Brain microvascular endothelial cell (primary cell): ENCODE measurements at regions not wholly inside any gene's neighbourhood (a gene's known extent, or its start where the extent isn't known, plus 50 kb on each side); places are given as distances from the start of the nearest gene placed in this dataset.

Experiments
- DNase-seq: peaks from one replicate; pipeline ENCODE4 v3.0.0-alpha.2; 2020
- H3K27ac ChIP-seq: fragments of 250-450 bp; sonication (Bioruptor Pico); 2 replicates; pipeline ENCODE4 v1.5.1; 2020; ENCODE audit warnings: mild to moderate bottlenecking, moderate library complexity
- H3K27me3 ChIP-seq: fragments of 250-450 bp; sonication (Bioruptor Pico); replicated peaks from 2 replicates; pipeline ENCODE4 v1.5.1; 2020; ENCODE audit warnings: mild to moderate bottlenecking
- H3K36me3 ChIP-seq: fragments of 250-450 bp; sonication (Bioruptor Pico); replicated peaks from 2 replicates; pipeline ENCODE4 v1.5.1; 2020; ENCODE audit warnings: mild to moderate bottlenecking
- H3K4me3 ChIP-seq: 2 replicates; pipeline ENCODE4 v1.5.1; 2011; ENCODE audit warnings: low read depth, mild to moderate bottlenecking, control low read depth, low read length, moderate library complexity
- CTCF ChIP-seq: IDR thresholded peaks from 2 replicates; pipeline ENCODE4 v1.5.1; 2011; ENCODE audit warnings: low read depth, mild to moderate bottlenecking, moderate library complexity, low read length, control low read depth, inconsistent platforms; ENCODE audit errors: missing control alignments
- in situ Hi-C: cut with HindIII; loops from 2 replicates; pipeline ENCODE4 v1.10.0; 2017; ENCODE audit warnings: low sequenced_read_pairs, low pct_ligation_motif_present

GRCh38 chr19:31902821-31903220 lies 442.6 kb upstream of the ZNF507 start:
- Histone ChIP-seq H3K36me3 (no peaks in the 10 kb centered on the region), H3K27ac (no peak overlapping the region), H3K27me3 (no peaks in the 10 kb centered on the region), H3K4me3 (no peak overlapping the region)
- no peak for DNase-seq
- TF ChIP-seq CTCF = no peak
- in situ Hi-C loops = no loop called here

GRCh38 chr19:31903979-31904378 lies 441.4 kb upstream of the ZNF507 start:
- TF ChIP-seq CTCF = no peak
- Histone ChIP-seq H3K36me3 (no peaks in the 10 kb centered on the region), H3K27me3 (no peaks in the 10 kb centered on the region), H3K4me3 (no peak overlapping the region), H3K27ac (no peak overlapping the region)
- DNase-seq = no peak
- in situ Hi-C loops = no loop called here

GRCh38 chr19:31906111-31906871 lies 439.1 kb upstream of the ZNF507 start:
- no peak overlapping the region for H3K4me3 ChIP-seq
- no peaks in the 10 kb centered on the region for H3K36me3 ChIP-seq
- no peak for DNase-seq
- no peak overlapping the region for H3K27ac ChIP-seq
- no peaks in the 10 kb centered on the region for H3K27me3 ChIP-seq
- no peak for TF ChIP-seq CTCF
- in situ Hi-C loops = no loop called here

DNA sequence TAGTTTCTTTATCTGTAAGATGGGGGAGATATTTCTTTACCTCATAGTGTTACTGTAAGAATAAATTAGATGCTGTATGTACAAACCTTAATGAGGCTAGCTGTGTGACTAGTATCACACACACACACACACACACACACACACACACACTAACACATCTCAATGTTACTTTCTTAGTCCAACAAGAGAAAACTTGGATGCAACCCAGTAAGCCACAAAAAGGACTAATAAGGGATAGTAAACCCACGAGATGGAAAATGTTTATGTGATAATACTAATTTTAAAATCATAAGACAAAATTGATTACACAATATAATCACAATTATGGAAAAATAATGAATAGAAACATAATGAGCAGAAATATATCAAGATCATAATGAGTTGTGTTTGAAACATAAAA lies 437.7 kb upstream of the ZNF507 start:
- Histone ChIP-seq H3K4me3 (no peak overlapping the region), H3K36me3 (no peaks in the 10 kb centered on the region), H3K27me3 (no peaks in the 10 kb centered on the region), H3K27ac (no peak overlapping the region)
- TF ChIP-seq CTCF = no peak
- in situ Hi-C loops = no loop called here
- no peak for DNase-seq

DNA sequence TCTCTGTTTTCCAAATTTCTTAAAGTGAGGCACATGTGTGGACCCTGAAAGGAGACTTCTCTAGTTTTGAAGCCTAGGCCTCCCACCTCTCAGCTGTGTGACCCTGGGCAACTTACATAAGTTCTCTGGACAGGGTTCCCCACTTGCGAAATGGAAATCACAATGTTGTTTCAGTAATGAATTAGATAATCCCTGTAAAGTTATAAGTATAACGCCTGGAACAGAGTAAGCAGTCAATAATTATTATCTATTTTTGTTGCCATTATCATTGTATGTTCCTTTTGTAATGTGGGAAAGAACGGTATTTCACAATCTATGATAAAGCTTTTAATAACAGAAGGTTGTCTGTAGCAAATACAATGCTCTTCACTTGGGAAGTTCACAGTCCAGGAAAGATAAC lies 437.3 kb upstream of the ZNF507 start:
- H3K27ac ChIP-seq = no peak overlapping the region
- no peak for TF ChIP-seq CTCF
- H3K27me3 ChIP-seq = no peaks in the 10 kb centered on the region
- no peak overlapping the region for H3K4me3 ChIP-seq
- H3K36me3 ChIP-seq = no peaks in the 10 kb centered on the region
- DNase-seq = no peak
- in situ Hi-C loops = no loop called here
